HEK293T (cell line): ENCODE measurements at regions not wholly inside any gene's neighbourhood (a gene's known extent, or its start where the extent isn't known, plus 50 kb on each side); places are given as distances from the start of the nearest gene placed in this dataset.

Source experiments
- CTCF ChIA-PET: fragments of 350-600 bp; formaldehyde crosslinking; extraction: SDS; loops from one replicate; lab custom pipeline; 2021; ENCODE audit warnings: antibody characterized with exemption, inconsistent platforms; lab: Yijun Ruan, JAX
- POLR2A ChIA-PET: fragments of 350-600 bp; formaldehyde crosslinking; extraction: SDS; loops from one replicate; lab custom pipeline; 2020; ENCODE audit warnings: antibody characterized with exemption, inconsistent platforms; lab: Yijun Ruan, JAX
- DNase-seq: peaks from one replicate; pipeline ENCODE4 v3.0.0; 2012; ENCODE audit warnings: mixed read lengths; ENCODE audit errors: extremely low spot score
- ARNT ChIP-seq: fragments of 450-650 bp; IDR thresholded peaks from 2 replicates; pipeline ENCODE4 v1.6.1; 2017; ENCODE audit warnings: mild to moderate bottlenecking
- BHLHE40 ChIP-seq: fragments of 450-650 bp; IDR thresholded peaks from 2 replicates; pipeline ENCODE4 v1.6.1; 2016; ENCODE audit warnings: mild to moderate bottlenecking, moderate library complexity, borderline replicate concordance
- CTBP1 ChIP-seq: fragments of 450-650 bp; IDR thresholded peaks from 2 replicates; pipeline ENCODE4 v1.6.1; 2016; ENCODE audit warnings: borderline replicate concordance
- ELF4 ChIP-seq: fragments of 450-650 bp; IDR thresholded peaks from 2 replicates; pipeline ENCODE4 v1.6.1; 2017; ENCODE audit warnings: antibody characterized with exemption
- FOXA1 ChIP-seq: fragments of 450-650 bp; IDR thresholded peaks from 2 replicates; pipeline ENCODE4 v1.6.1; 2016; ENCODE audit warnings: mild to moderate bottlenecking
- FOXK2 ChIP-seq: fragments of 450-650 bp; IDR thresholded peaks from 2 replicates; pipeline ENCODE4 v1.6.1; 2016; ENCODE audit warnings: mild to moderate bottlenecking
- FOXM1 ChIP-seq: fragments of 450-650 bp; IDR thresholded peaks from 2 replicates; pipeline ENCODE4 v1.6.1; 2017; ENCODE audit warnings: mild to moderate bottlenecking, borderline replicate concordance
- HDGF ChIP-seq: fragments of 450-650 bp; IDR thresholded peaks from 2 replicates; pipeline ENCODE4 v1.6.1; 2017; ENCODE audit warnings: antibody characterized with exemption, borderline replicate concordance
- L3MBTL2 ChIP-seq: fragments of 450-650 bp; conservative IDR thresholded peaks from 2 replicates; pipeline ENCODE4 v1.6.1; 2016; ENCODE audit warnings: mild to moderate bottlenecking
- LEF1 ChIP-seq: fragments of 450-650 bp; IDR thresholded peaks from 2 replicates; pipeline ENCODE4 v1.6.1; 2017; ENCODE audit warnings: mild to moderate bottlenecking, borderline replicate concordance
- NFRKB ChIP-seq: fragments of 450-650 bp; IDR thresholded peaks from 2 replicates; pipeline ENCODE4 v1.6.1; 2016; ENCODE audit warnings: mild to moderate bottlenecking, moderate library complexity
- SP1 ChIP-seq: fragments of 450-650 bp; IDR thresholded peaks from 2 replicates; pipeline ENCODE4 v1.6.1; 2017
- SUZ12 ChIP-seq: fragments of 450-650 bp; IDR thresholded peaks from 2 replicates; pipeline ENCODE4 v1.6.1; 2016; ENCODE audit warnings: mild to moderate bottlenecking
- TARDBP ChIP-seq: fragments of 450-650 bp; IDR thresholded peaks from 2 replicates; pipeline ENCODE4 v1.6.1; 2016
- ZNF384 ChIP-seq: fragments of 450-650 bp; IDR thresholded peaks from 2 replicates; pipeline ENCODE4 v1.6.1; 2016
- TF ChIP-seq, protein P1 (sequence below): fragments of 450-650 bp; IDR thresholded peaks from 2 replicates; pipeline ENCODE4 v1.6.1; 2016

DNA sequence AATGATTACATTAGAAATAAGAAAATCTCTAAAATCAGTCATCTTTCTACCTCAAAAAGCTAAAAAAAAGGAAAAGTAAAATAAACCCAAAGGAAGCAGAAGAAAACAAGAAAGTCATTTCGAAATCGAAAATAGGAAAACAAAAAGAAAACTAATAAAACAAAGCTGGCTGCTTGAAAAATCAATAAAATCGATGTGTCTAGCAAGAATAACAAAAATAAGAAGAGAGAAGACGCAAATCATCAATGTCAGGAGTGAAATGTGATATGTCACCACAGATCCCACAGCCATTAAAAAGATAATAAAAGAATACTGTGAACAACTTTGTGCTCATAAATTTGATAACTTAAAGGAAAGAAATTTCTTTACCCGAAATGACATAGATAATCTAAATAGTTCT, 218.1 kb upstream of the S1PR3 start:
- ChIA-PET POLR2A (no interaction called here), CTCF (no interaction called here)
- no peak for DNase-seq
- no peak for TF ChIP-seq FOXK2
- TF ChIP-seq, protein P1, sequence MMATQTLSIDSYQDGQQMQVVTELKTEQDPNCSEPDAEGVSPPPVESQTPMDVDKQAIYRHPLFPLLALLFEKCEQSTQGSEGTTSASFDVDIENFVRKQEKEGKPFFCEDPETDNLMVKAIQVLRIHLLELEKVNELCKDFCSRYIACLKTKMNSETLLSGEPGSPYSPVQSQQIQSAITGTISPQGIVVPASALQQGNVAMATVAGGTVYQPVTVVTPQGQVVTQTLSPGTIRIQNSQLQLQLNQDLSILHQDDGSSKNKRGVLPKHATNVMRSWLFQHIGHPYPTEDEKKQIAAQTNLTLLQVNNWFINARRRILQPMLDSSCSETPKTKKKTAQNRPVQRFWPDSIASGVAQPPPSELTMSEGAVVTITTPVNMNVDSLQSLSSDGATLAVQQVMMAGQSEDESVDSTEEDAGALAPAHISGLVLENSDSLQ = peak; percentile 88

GRCh38 chr9:88773627-88774244, 217.5 kb upstream of the S1PR3 start:
- DNase-seq = peak; percentile 39
- TF ChIP-seq FOXK2 (no peak), TARDBP (no peak), LEF1 (no peak), SUZ12 (no peak), CTBP1 (0 out of 2 replicates have a peak, but pooled peaks have one; percentile 45), NFRKB (no peak), ARNT (no peak), FOXA1 (no peak), ZNF384 (no peak), BHLHE40 (no peak), ELF4 (no peak), FOXM1 (no peak), SP1 (no peak)
- TF ChIP-seq, protein P1 = peak; percentile 31; the same call in 1 of the 2 replicates
- CTCF ChIA-PET = no interaction called here
- POLR2A ChIA-PET = no interaction called here

DNA sequence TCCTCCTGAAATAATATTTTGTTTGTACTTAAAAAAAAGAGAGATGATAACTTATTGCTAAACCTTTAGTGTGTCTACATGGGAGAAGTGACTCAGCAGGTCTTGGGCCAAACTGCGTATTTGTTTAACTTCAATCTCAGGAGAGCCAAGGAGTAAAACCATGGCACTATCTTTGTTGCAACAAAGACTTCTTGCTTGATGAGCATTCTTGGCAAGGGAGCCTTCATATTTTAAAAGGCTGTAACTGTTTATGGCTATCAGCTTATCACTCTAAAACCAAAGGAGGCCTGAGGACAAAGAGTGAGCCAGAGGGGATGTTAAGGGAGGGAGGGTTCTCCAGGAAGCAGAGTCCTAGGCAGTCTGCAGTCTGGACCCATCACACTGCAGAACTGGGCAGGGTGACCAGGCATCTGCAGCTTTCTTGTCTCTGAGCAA, 216.2 kb upstream of the S1PR3 start:
- no peak for TF ChIP-seq BHLHE40
- no peak for TF ChIP-seq HDGF
- no peak for TF ChIP-seq FOXA1
- no peak for TF ChIP-seq SUZ12
- no peak for TF ChIP-seq ARNT
- TF ChIP-seq FOXK2 = no peak
- TF ChIP-seq CTBP1 = no peak
- no peak for TF ChIP-seq SP1
- no peak for TF ChIP-seq NFRKB
- TF ChIP-seq ZNF384 = no peak
- no peak for TF ChIP-seq L3MBTL2
- TF ChIP-seq, protein P1 = no peak
- TF ChIP-seq LEF1 = no peak
- DNase-seq = no peak
- CTCF ChIA-PET = no interaction called here
- POLR2A ChIA-PET = no interaction called here

GRCh38 chr9:88775559-88775958, 215.7 kb upstream of the S1PR3 start:
- POLR2A ChIA-PET = no interaction called here
- no peak for DNase-seq
- TF ChIP-seq ELF4 = no peak
- no peak for TF ChIP-seq FOXM1
- TF ChIP-seq, protein P1 = no peak
- TF ChIP-seq NFRKB = no peak
- no peak for TF ChIP-seq ARNT
- no peak for TF ChIP-seq FOXA1
- TF ChIP-seq BHLHE40 = no peak
- TF ChIP-seq ZNF384 = no peak
- TF ChIP-seq HDGF = no peak
- no peak for TF ChIP-seq TARDBP
- no peak for TF ChIP-seq CTBP1
- TF ChIP-seq L3MBTL2 = no peak
- no peak for TF ChIP-seq LEF1
- TF ChIP-seq SUZ12 = no peak
- no peak for TF ChIP-seq SP1
- TF ChIP-seq FOXK2 = no peak
- CTCF ChIA-PET = no interaction called here

DNA sequence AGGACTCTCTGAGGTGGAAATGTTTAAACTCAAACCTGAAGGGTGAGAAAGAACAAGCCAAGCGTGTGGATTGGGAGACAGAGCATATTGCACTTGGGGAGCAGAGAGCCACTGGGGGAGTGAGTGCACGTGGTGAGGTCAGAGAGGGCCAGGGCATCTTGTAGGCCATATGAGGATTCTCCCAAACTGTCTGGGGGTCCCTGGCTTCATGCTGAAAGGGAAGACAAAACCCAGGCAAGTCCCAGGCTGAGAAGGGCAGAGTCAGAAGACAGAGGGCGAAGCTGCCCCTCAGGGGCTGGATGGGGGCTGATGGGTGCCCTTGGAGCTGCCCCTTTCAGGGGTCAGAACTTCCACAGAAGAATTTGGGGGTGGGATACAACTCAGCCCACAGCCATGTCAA, 215.3 kb upstream of the S1PR3 start:
- ChIA-PET CTCF (no interaction called here), POLR2A (no interaction called here)
- no peak for DNase-seq
- no peak for TF ChIP-seq LEF1

GRCh38 chr9:88776717-88777497, 214.4 kb upstream of the S1PR3 start:
- TF ChIP-seq ELF4 (no peak), CTBP1 (no peak), ZNF384 (no peak), HDGF (no peak), SUZ12 (no peak), L3MBTL2 (no peak), LEF1 (no peak), FOXK2 (no peak), SP1 (no peak), ARNT (no peak), FOXM1 (no peak), NFRKB (no peak), BHLHE40 (no peak)
- TF ChIP-seq, protein P1 = no peak
- POLR2A ChIA-PET = no interaction called here
- no peak for DNase-seq
- CTCF ChIA-PET = no interaction called here
